ENCODE measurements at regions not wholly inside any gene's neighbourhood (a gene's known extent, or its start where the extent isn't known, plus 50 kb on each side); places are given as distances from the start of the nearest gene placed in this dataset.

GRCh38 chr18:39746201-39746600 is 2180.6 kb upstream of the CELF4 start:
- no peak overlapping the region for H4K5ac ChIP-seq (ENCODE audit: insufficient read length, low read depth, low read length)

More at GRCh38 chr18:39746201-39746600, 2180.6 kb upstream of the CELF4 start:
- no peak overlapping the region for H3K27ac ChIP-seq (ENCODE audit: low read depth, low read length)
- H2AK5ac ChIP-seq (ENCODE audit: low read depth, low read length): no peak overlapping the region
- no peak overlapping the region for H2BK5ac ChIP-seq (ENCODE audit: low read depth, low read length)
- no peak overlapping the region for H2BK20ac ChIP-seq (ENCODE audit: low read length)
- no peaks in the 10 kb centered on the region for H3K27me3 ChIP-seq (replicated peaks in 1 of 4; ENCODE audit: control insufficient read depth in 3 of 4, extremely low read depth in 1 of 4, insufficient read depth in 3 of 4, low read length in 3 of 4)
- H3K23me2 ChIP-seq (ENCODE audit: low read depth, low read length): no peaks in the 10 kb centered on the region
- no peak overlapping the region for H2BK15ac ChIP-seq (ENCODE audit: low read length)
- no peak overlapping the region for H3K9ac ChIP-seq (replicated peaks in 1 of 4; ENCODE audit: extremely low read depth in 1 of 4, low read depth in 3 of 4, low read length in 3 of 4)
- H4K20me1 ChIP-seq (replicated peaks in 1 of 2; ENCODE audit: control insufficient read depth in 1 of 2, insufficient read depth in 2 of 2, low read length in 2 of 2): no peaks in the 10 kb centered on the region
- no peaks in the 10 kb centered on the region for H3K79me2 ChIP-seq (ENCODE audit: control insufficient read depth in 1 of 2, insufficient read depth in 2 of 2, low read length in 2 of 2)
- H4K91ac ChIP-seq (replicated peaks; ENCODE audit: insufficient read length, low read length): no peak overlapping the region
- H3K56ac ChIP-seq (replicated peaks; ENCODE audit: insufficient read length, low read depth, low read length): no peak overlapping the region
- no peak overlapping the region for H2BK120ac ChIP-seq (replicated peaks; ENCODE audit: low read depth, low read length)
- H3K14ac ChIP-seq (ENCODE audit: insufficient read length): no peak overlapping the region
- peaks cover 9 to 17% of the 10 kb centered on the region in 2 experiments for H3K9me3 ChIP-seq (ENCODE audit: insufficient read depth in 2 of 2, low read depth in 1 of 2, low read length in 1 of 2)
- H4K8ac ChIP-seq (ENCODE audit: extremely low read depth, insufficient read depth, low read length): no peak overlapping the region
- no peak overlapping the region for H3K18ac ChIP-seq (ENCODE audit: extremely low read depth, low read length)
- no peak for TF ChIP-seq KDM4A (IDR thresholded peaks at IDR 0.05; ENCODE audit: low read depth, low read length, severe bottlenecking)
- TF ChIP-seq EGR1 (IDR thresholded peaks at IDR 0.05; ENCODE audit: borderline replicate concordance, low read depth, low read length): no peak
- no peak for TF ChIP-seq CTCF (IDR thresholded peaks at IDR 0.05; ENCODE audit: control extremely low read depth in 1 of 3, insufficient read depth in 1 of 3, low read depth in 1 of 3, low read length in 3 of 3)
- no peak for TF ChIP-seq KDM1A (IDR thresholded peaks at IDR 0.05; ENCODE audit: borderline replicate concordance, low read length)
- no peak for TF ChIP-seq RNF2 (IDR thresholded peaks at IDR 0.05; ENCODE audit: borderline replicate concordance, low read depth, low read length, missing control alignments, poor library complexity, severe bottlenecking)
- no peak for TF ChIP-seq HDAC6 (IDR thresholded peaks at IDR 0.05; ENCODE audit: low read depth, low read length)
- TF ChIP-seq CHD2 (IDR thresholded peaks at IDR 0.05; ENCODE audit: low read length): no peak
- no peak for TF ChIP-seq JUN (IDR thresholded peaks at IDR 0.05; ENCODE audit: low read depth, low read length)
- no peak for TF ChIP-seq RXRA (IDR thresholded peaks at IDR 0.05; ENCODE audit: insufficient read depth, low read depth, low read length)
- no peak overlapping the region for H3K4me2 ChIP-seq (ENCODE audit: insufficient read depth in 1 of 2, low read depth in 2 of 2, low read length in 2 of 2)
- ChIA-PET POLR2A (ENCODE audit: partially characterized antibody) (no interaction called here), CTCF (ENCODE audit: partially characterized antibody) (no interaction called here)
- FAIRE-seq: no peak
- H3K79me1 ChIP-seq (ENCODE audit: low read depth, low read length): no peaks in the 10 kb centered on the region
- no peak overlapping the region for H2AFZ ChIP-seq (ENCODE audit: low read length)
- DNase-seq (ENCODE audit: low read depth in 1 of 2, low spot score in 2 of 2): no peak
- H2BK12ac ChIP-seq (ENCODE audit: low read depth, low read length): no peak overlapping the region
- H3K23ac ChIP-seq (ENCODE audit: insufficient read length): no peak overlapping the region
- H3K4me1 ChIP-seq (replicated peaks in 1 of 4; ENCODE audit: control insufficient read depth in 3 of 4, insufficient read depth in 4 of 4, low read length in 3 of 4): no peaks in the 10 kb centered on the region
- no peak overlapping the region for H3K4ac ChIP-seq (replicated peaks; ENCODE audit: insufficient read length, low read depth, low read length)
- peaks cover 0 to 21% (median 8%) of the 10 kb centered on the region in 4 experiments; a peak in 5 of 8 replicates for H3K36me3 ChIP-seq (ENCODE audit: control insufficient read depth in 2 of 4, insufficient read depth in 4 of 4, low read length in 3 of 4)
- H3K4me3 ChIP-seq (ENCODE audit: extremely low read depth in 1 of 4, insufficient read depth in 2 of 4, low read depth in 3 of 4, low read length in 4 of 4): no peak overlapping the region
- WGBS, 2 experiments (ENCODE audit: extremely low coverage in 1 of 2, insufficient coverage in 1 of 2, insufficient read length in 1 of 2, insufficient replicate concordance in 2 of 2, low coverage in 1 of 2, low lambda C conversion rate in 2 of 2, missing lambda C conversion rate in 1 of 2): 97% methylated on average over 4 of the region's 4 CpGs; no CpG with 5 or more reads in 1 of the 2 experiments

All from H1 (cell line).